SK-N-SH treated with all-trans-retinoic acid at 6 μM for 48 hours (cell line): ENCODE measurements at regions not wholly inside any gene's neighbourhood (a gene's known extent, or its start where the extent isn't known, plus 50 kb on each side); places are given as distances from the start of the nearest gene placed in this dataset.

ENCODE experiments used
- ARNTL ChIP-seq: fragments of 450-650 bp; formaldehyde crosslinking; IDR thresholded peaks from 2 replicates; pipeline ENCODE4 v1.5.0; 2020; ENCODE audit warnings: low read depth, mild to moderate bottlenecking, moderate library complexity, borderline replicate concordance
- CREB5 ChIP-seq: fragments of 250-450 bp; sonication (Bioruptor Pico); IDR thresholded peaks from 2 replicates; pipeline ENCODE4 v1.5.1; 2020; ENCODE audit warnings: low read depth, mild to moderate bottlenecking, moderate library complexity
- CSRNP3 ChIP-seq: fragments of 250-450 bp; sonication (Bioruptor Pico); IDR thresholded peaks from 2 replicates; pipeline ENCODE4 v1.5.1; 2021; ENCODE audit warnings: mild to moderate bottlenecking, moderate library complexity
- ISL1 ChIP-seq: fragments of 250-450 bp; sonication (Bioruptor Pico); IDR thresholded peaks from 2 replicates; pipeline ENCODE4 v2.1.2; 2022; ENCODE audit warnings: mild to moderate bottlenecking, moderate library complexity
- OSR1 ChIP-seq: fragments of 250-450 bp; sonication (Bioruptor Pico); IDR thresholded peaks from 2 replicates; pipeline ENCODE4 v1.8.0; 2022; ENCODE audit warnings: moderate library complexity, mild to moderate bottlenecking, inconsistent platforms
- PATZ1 ChIP-seq: fragments of 250-450 bp; sonication (Bioruptor Pico); IDR thresholded peaks from 2 replicates; pipeline ENCODE4 v1.8.0; 2020; ENCODE audit warnings: mild to moderate bottlenecking, moderate library complexity, borderline replicate concordance
- RARB ChIP-seq: fragments of 250-450 bp; sonication (Bioruptor Pico); IDR thresholded peaks from 2 replicates; pipeline ENCODE4 v1.8.0; 2021; ENCODE audit warnings: mild to moderate bottlenecking, moderate library complexity
- SNAI2 ChIP-seq: fragments of 250-450 bp; sonication (Bioruptor Pico); IDR thresholded peaks from 2 replicates; pipeline ENCODE4 v1.5.0; 2020; ENCODE audit warnings: mild to moderate bottlenecking, moderate library complexity
- TOX ChIP-seq: fragments of 250-450 bp; sonication (Bioruptor Pico); IDR thresholded peaks from 2 replicates; pipeline ENCODE4 v1.8.0; 2021; ENCODE audit warnings: mild to moderate bottlenecking, moderate library complexity, borderline replicate concordance
- ZFP30 ChIP-seq: fragments of 450-650 bp; formaldehyde crosslinking; IDR thresholded peaks from 2 replicates; pipeline ENCODE4 v1.5.0; 2022; ENCODE audit warnings: mild to moderate bottlenecking, moderate library complexity
- ZNF70 ChIP-seq: fragments of 450-650 bp; formaldehyde crosslinking; IDR thresholded peaks from 2 replicates; pipeline ENCODE4 v1.5.0; 2020; ENCODE audit warnings: mild to moderate bottlenecking, moderate library complexity

- TF ChIP-seq PATZ1 (CRISPR knock-in tag) (no peak), ARNTL (CRISPR knock-in tag) (no peak), RARB (CRISPR knock-in tag) (no peak), ZNF70 (CRISPR knock-in tag) (no peak), ISL1 (CRISPR knock-in tag) (no peak), TOX (no peak), CREB5 (no peak), SNAI2 (CRISPR knock-in tag) (no peak), OSR1 (CRISPR knock-in tag) (no peak), CSRNP3 (CRISPR knock-in tag) (no peak), ZFP30 (CRISPR knock-in tag) (no peak)
These were observed 448.9 kb upstream of the ZMIZ1 start for GRCh38 chr10:78619896-78620295.
